Uterus (tissue), 3 donors: ENCODE measurements at regions not wholly inside any gene's neighbourhood (a gene's known extent, or its start where the extent isn't known, plus 50 kb on each side); places are given as distances from the start of the nearest gene placed in this dataset.

Experiments used
- DNase-seq, 2 donors: peaks; one replicate each; pipeline ENCODE4 v3.0.0-alpha.2; 2019 to 2020
- H3K27ac ChIP-seq, 2 donors: fragments of 200-600 bp; sonication (generic); 1 replicate in 1 of 2; 2 replicates in 1 of 2; pipeline ENCODE4 v1.5.1; 2016 to 2018
- H3K27me3 ChIP-seq, 2 donors: fragments of 200-600 bp; sonication (generic); one replicate each; pipeline ENCODE4 v1.5.1; 2018 to 2019; ENCODE audit warnings: control low read depth in 1 of 2
- H3K36me3 ChIP-seq, 2 donors: fragments of 200-600 bp; sonication (generic); one replicate each; pipeline ENCODE4 v1.5.1; 2019; ENCODE audit warnings: control low read depth in 1 of 2
- H3K4me1 ChIP-seq, 2 donors: fragments of 200-600 bp; sonication (generic); one replicate each; pipeline ENCODE4 v1.5.1; 2018 to 2019; ENCODE audit warnings: control low read depth in 1 of 2
- H3K4me3 ChIP-seq, 2 donors: fragments of 200-600 bp; sonication (generic); 1 replicate in 1 of 2; 2 replicates in 1 of 2; pipeline ENCODE4 v1.5.1; 2018 to 2019; ENCODE audit warnings: mild to moderate bottlenecking in 1 of 2
- H3K9me3 ChIP-seq, 2 donors: fragments of 200-600 bp; sonication (generic); one replicate each; pipeline ENCODE4 v1.5.1; 2019; ENCODE audit warnings: control low read depth in 1 of 2
- POLR2A ChIP-seq, 2 donors: fragments of 450-650 bp; IDR thresholded peaks; one replicate each; pipeline ENCODE4 v1.6.1; 2016; ENCODE audit warnings: antibody characterized with exemption in 2 of 2, mild to moderate bottlenecking in 1 of 2, moderate library complexity in 1 of 2
- intact Hi-C: fragments of 100-400 bp; cut with DNase I; formaldehyde crosslinking; loops from one replicate; pipeline ENCODE4 v1.15.1; 2023; ENCODE audit warnings: low total_unique reads
- TF ChIP-seq, protein P1 (sequence below), 4 experiments: fragments of 200-600 bp in 2 of 4; fragments of 450-650 bp in 2 of 4; sonication (generic) in 2 of 4; IDR thresholded peaks; one replicate each; pipeline ENCODE4 v1.5.1; 2016 to 2019; ENCODE audit warnings: antibody characterized with exemption in 4 of 4, mild to moderate bottlenecking in 2 of 4, moderate library complexity in 1 of 4
- donor health status: DM: yes; HTN: yes; CAD: no.

DNA sequence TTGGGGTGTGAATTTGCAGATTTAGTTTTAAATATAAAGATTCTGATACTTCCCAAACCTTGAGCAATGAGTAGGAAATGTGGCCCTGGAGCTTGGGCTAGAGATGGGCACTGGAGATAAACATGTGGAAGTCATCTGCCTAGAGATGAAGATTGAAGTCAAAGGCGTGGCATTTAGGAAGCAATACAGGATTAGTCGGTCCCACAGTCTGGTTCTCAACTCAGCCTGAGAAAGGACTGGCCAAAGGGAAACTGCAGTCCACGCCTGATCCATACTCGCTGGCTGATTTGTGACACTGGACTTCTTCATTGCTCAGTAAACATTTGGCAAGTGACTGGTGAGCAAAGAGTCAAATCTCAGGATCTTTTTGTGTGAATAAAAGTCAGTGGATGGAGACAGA lies 268.2 kb upstream of the ATP2B1 start:
- TF ChIP-seq, protein P1, sequence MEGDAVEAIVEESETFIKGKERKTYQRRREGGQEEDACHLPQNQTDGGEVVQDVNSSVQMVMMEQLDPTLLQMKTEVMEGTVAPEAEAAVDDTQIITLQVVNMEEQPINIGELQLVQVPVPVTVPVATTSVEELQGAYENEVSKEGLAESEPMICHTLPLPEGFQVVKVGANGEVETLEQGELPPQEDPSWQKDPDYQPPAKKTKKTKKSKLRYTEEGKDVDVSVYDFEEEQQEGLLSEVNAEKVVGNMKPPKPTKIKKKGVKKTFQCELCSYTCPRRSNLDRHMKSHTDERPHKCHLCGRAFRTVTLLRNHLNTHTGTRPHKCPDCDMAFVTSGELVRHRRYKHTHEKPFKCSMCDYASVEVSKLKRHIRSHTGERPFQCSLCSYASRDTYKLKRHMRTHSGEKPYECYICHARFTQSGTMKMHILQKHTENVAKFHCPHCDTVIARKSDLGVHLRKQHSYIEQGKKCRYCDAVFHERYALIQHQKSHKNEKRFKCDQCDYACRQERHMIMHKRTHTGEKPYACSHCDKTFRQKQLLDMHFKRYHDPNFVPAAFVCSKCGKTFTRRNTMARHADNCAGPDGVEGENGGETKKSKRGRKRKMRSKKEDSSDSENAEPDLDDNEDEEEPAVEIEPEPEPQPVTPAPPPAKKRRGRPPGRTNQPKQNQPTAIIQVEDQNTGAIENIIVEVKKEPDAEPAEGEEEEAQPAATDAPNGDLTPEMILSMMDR (IDR thresholded peaks at IDR 0.05): no peak
- no peak for TF ChIP-seq POLR2A (IDR thresholded peaks at IDR 0.05)
- Histone ChIP-seq H3K4me1 (no peaks in the 10 kb centered on the region), H3K9me3 (no peaks in the 10 kb centered on the region), H3K4me3 (no peak overlapping the region), H3K36me3 (no peaks in the 10 kb centered on the region), H3K27ac (no peak overlapping the region), H3K27me3 (no peaks in the 10 kb centered on the region)
- intact Hi-C loops: no loop called here
- no peak for DNase-seq

DNA sequence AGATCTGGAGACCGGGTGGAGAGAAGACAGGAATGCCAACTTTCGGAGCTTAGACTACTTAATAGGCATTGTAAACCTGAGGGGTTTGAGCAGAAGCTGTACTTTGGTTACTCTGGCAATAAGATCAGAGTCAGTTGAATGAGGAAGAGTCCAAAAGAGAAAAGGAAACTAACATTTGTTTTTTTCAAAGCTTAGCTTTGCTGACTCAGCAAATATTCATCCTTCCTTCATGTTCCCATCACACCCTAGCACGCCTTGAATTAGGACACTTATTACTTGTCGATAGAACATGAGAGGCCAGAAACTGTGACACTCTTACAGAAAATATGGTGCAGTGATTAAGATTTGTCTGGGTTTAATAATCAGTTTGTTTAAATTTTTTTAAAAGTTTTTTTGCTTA lies 266.9 kb upstream of the ATP2B1 start:
- no peak overlapping the region for H3K4me3 ChIP-seq

DNA sequence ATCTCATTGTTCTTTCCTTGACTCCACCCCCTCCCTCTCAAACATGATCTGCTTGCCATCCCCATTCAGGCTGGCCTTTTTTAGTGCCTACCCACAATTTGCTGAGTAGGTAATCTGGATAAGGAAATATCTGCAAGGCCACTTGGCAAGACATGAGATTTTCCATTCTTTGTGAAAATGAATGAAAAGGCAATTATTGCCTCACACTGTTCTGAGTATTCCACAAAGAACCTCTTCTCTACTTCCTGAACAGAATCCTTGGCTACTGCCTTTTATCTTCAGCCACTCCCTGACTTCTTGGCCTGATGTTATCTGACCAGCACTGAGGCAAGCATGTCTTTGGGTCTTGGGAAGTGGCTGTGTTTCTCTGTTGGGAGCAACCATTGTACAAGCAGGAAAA lies 263.2 kb upstream of the ATP2B1 start:
- TF ChIP-seq, protein P1 (IDR thresholded peaks at IDR 0.05): no peak
- no peak for TF ChIP-seq POLR2A (IDR thresholded peaks at IDR 0.05)
- DNase-seq: no peak
- Histone ChIP-seq H3K4me3 (no peak overlapping the region), H3K4me1 (no peaks in the 10 kb centered on the region), H3K9me3 (no peaks in the 10 kb centered on the region), H3K27me3 (no peaks in the 10 kb centered on the region), H3K36me3 (no peaks in the 10 kb centered on the region), H3K27ac (no peak overlapping the region)
- intact Hi-C loops: no loop called here

More for the DNA sequence above, 266.9 kb upstream of the ATP2B1 start:
- intact Hi-C loops: no loop called here
- Histone ChIP-seq H3K27ac (no peak overlapping the region), H3K27me3 (no peaks in the 10 kb centered on the region), H3K4me1 (no peaks in the 10 kb centered on the region), H3K36me3 (no peaks in the 10 kb centered on the region), H3K9me3 (no peaks in the 10 kb centered on the region)
- TF ChIP-seq, protein P1 (IDR thresholded peaks at IDR 0.05): no peak
- no peak for TF ChIP-seq POLR2A (IDR thresholded peaks at IDR 0.05)
- DNase-seq: no peak

DNA sequence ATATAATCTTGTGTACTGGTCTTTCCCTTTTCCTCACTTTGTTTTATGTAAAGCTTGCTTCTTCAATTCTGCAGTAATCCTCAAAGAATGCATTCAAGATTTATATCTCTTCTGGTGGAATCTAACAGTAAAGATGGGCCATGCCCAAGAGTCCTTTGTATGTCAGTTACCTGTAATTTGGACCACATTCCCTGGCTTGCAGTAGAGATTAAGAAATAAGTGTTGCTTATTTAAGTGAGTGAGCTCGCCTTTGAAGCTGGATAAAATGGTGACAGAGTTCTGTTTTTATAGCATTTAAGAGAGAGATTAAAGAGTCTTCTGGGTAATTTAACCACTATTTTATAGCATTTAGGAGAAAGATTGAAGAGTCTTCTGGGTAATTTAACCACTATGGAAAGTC lies 262.1 kb upstream of the ATP2B1 start:
- H3K9me3 ChIP-seq: no peaks in the 10 kb centered on the region
- no peak overlapping the region for H3K4me3 ChIP-seq
- no peak overlapping the region for H3K27ac ChIP-seq
- no peak for DNase-seq
- no peaks in the 10 kb centered on the region for H3K27me3 ChIP-seq
- intact Hi-C loops: no loop called here
- no peaks in the 10 kb centered on the region for H3K4me1 ChIP-seq
- TF ChIP-seq, protein P1 (IDR thresholded peaks at IDR 0.05): no peak
- TF ChIP-seq POLR2A (IDR thresholded peaks at IDR 0.05): no peak
- H3K36me3 ChIP-seq: no peaks in the 10 kb centered on the region

DNA sequence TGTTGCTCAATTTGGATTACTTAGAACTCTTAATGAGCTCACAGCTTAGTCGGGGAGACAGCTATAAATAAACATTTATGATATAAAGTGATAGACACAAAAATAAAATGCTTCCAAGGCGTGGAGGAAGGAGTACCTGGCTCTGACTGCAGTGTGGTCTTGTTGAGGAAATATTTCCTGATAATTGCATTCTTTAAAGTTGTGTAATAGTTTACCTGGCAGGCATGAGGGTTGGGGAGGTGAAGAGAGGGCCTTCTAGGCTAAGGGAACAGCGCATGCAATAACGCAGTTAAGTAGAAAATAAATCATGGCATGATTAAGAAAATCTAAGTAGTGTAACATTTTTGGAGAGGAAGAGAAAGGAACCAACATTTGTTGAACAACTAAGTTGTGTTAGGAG lies 260.5 kb upstream of the ATP2B1 start:
- no peak for TF ChIP-seq POLR2A (IDR thresholded peaks at IDR 0.05)
- TF ChIP-seq, protein P1 (IDR thresholded peaks at IDR 0.05): no peak
- H3K9me3 ChIP-seq: no peaks in the 10 kb centered on the region
- H3K27ac ChIP-seq: no peak overlapping the region
- DNase-seq: no peak
- intact Hi-C loops: no loop called here
- no peaks in the 10 kb centered on the region for H3K27me3 ChIP-seq
- no peaks in the 10 kb centered on the region for H3K36me3 ChIP-seq
- H3K4me1 ChIP-seq: no peaks in the 10 kb centered on the region
- no peak overlapping the region for H3K4me3 ChIP-seq
